PC-9 (cell line): ENCODE measurements at regions not wholly inside any gene's neighbourhood (a gene's known extent, or its start where the extent isn't known, plus 50 kb on each side); places are given as distances from the start of the nearest gene placed in this dataset.

Source experiments
- BruUV-seq: library from RNA; stranded (reverse); fragments of 400-500 nt; replicated peaks from 2 replicates; lab custom pipeline; 2021; lab: Mats Ljungman, UMichigan
- CTCF ChIA-PET: fragments of 300-600 bp; sonication (Branson Sonifier 250); formaldehyde crosslinking; loops from one replicate; lab custom pipeline; 2022; ENCODE audit warnings: antibody characterized with exemption; lab: Charles Lee
- POLR2A ChIA-PET: fragments of 300-600 bp; sonication (Branson Sonifier 250); formaldehyde crosslinking; loops from one replicate; lab custom pipeline; 2022; ENCODE audit warnings: antibody characterized with exemption; ENCODE audit not compliant: unreplicated experiment; lab: Charles Lee
- DNase-seq, 2 experiments: peaks; one replicate each; pipeline versions ENCODE4 v3.0.0 to v3.0.0-alpha.2; 2015 to 2022; ENCODE audit warnings: mixed read lengths in 1 of 2
- H2AFZ ChIP-seq: fragments of 200-600 bp; sonication (generic); 2 replicates; pipeline ENCODE4 v1.8.1; 2017; ENCODE audit warnings: antibody characterized with exemption
- H3F3A ChIP-seq: fragments of 200-600 bp; sonication (generic); 2 replicates; pipeline ENCODE4 v1.8.1; 2017; ENCODE audit warnings: antibody characterized with exemption, mild to moderate bottlenecking, low read depth; ENCODE audit not compliant: insufficient read depth
- H3K27ac ChIP-seq: fragments of 200-600 bp; sonication (generic); 2 replicates; pipeline ENCODE4 v1.6.1; 2016; ENCODE audit warnings: mixed run types
- H3K27me3 ChIP-seq: fragments of 200-600 bp; sonication (generic); 2 replicates; pipeline ENCODE4 v1.6.1; 2016; ENCODE audit warnings: low read depth, mixed run types; ENCODE audit not compliant: insufficient read depth
- H3K36me3 ChIP-seq: fragments of 200-600 bp; sonication (generic); 2 replicates; pipeline ENCODE4 v1.6.1; 2016; ENCODE audit warnings: low read depth, mixed run types
- H3K4me1 ChIP-seq: fragments of 200-600 bp; sonication (generic); replicated peaks from 2 replicates; pipeline ENCODE4 v1.6.1; 2016; ENCODE audit warnings: mixed run types; ENCODE audit not compliant: insufficient read depth
- H3K4me2 ChIP-seq: fragments of 200-600 bp; sonication (generic); 2 replicates; pipeline ENCODE4 v1.6.1; 2017; ENCODE audit warnings: mixed run types
- H3K4me3 ChIP-seq: fragments of 200-600 bp; sonication (generic); 2 replicates; pipeline ENCODE4 v1.6.1; 2016; ENCODE audit warnings: mixed run types
- H3K79me2 ChIP-seq: fragments of 200-600 bp; sonication (generic); 2 replicates; pipeline ENCODE4 v1.6.1; 2017; ENCODE audit warnings: low read depth, mixed run types
- H3K9me2 ChIP-seq: fragments of 200-600 bp; sonication (generic); 2 replicates; pipeline ENCODE4 v1.8.1; 2017; ENCODE audit warnings: mild to moderate bottlenecking; ENCODE audit not compliant: insufficient read depth
- H3K9me3 ChIP-seq: fragments of 200-600 bp; sonication (generic); 2 replicates; pipeline ENCODE4 v1.8.1; 2016; ENCODE audit warnings: low read depth; ENCODE audit not compliant: insufficient read depth
- H4K20me1 ChIP-seq: fragments of 200-600 bp; sonication (generic); 2 replicates; pipeline ENCODE4 v1.8.1; 2017; ENCODE audit not compliant: insufficient read depth
- CTCF ChIP-seq: fragments of 200-600 bp; sonication (generic); conservative IDR thresholded peaks from 2 replicates; pipeline ENCODE4 v1.6.1; 2017; ENCODE audit warnings: mixed run types, antibody characterized with exemption, mild to moderate bottlenecking, moderate library complexity
- EZH2 ChIP-seq: fragments of 200-600 bp; sonication (generic); IDR thresholded peaks from 2 replicates; pipeline ENCODE4 v1.8.0; 2017; ENCODE audit warnings: antibody characterized with exemption, low read depth
- intact Hi-C: fragments of 100-400 bp; cut with micrococcal nuclease; formaldehyde crosslinking; loops from one replicate; pipeline ENCODE4 v1.10.0; 2022; ENCODE audit not compliant: unreplicated experiment

- Histone ChIP-seq H3K4me1 (no peaks in the 10 kb centered on the region), H3F3A (no peaks in the 10 kb centered on the region), H4K20me1 (no peaks in the 10 kb centered on the region), H3K4me2 (no peak overlapping the region), H3K36me3 (no peaks in the 10 kb centered on the region), H3K9me2 (no peaks in the 10 kb centered on the region), H3K79me2 (no peaks in the 10 kb centered on the region), H3K27ac (no peak overlapping the region), H3K27me3 (no peaks in the 10 kb centered on the region), H2AFZ (no peak overlapping the region), H3K9me3 (no peaks in the 10 kb centered on the region), H3K4me3 (no peak overlapping the region)
- BruUV-seq = no TSS peak
- CTCF ChIA-PET = no interaction called here
- POLR2A ChIA-PET = no interaction called here
- DNase-seq = no peak
- no peak for TF ChIP-seq EZH2
- TF ChIP-seq CTCF = no peak
- intact Hi-C loops = loop anchor here (10.0 kb wide), 1 partner anchor 209 kb away; no protein-coding TSS in a partner anchor
These were observed 678.7 kb downstream of the EPHA4 start for GRCh38 chr2:220893411-220893810.

GRCh38 chr2:220894069-220894468 is 678.0 kb downstream of the EPHA4 start:
- H3K36me3 ChIP-seq = no peaks in the 10 kb centered on the region
- no peaks in the 10 kb centered on the region for H3K4me1 ChIP-seq
- no peaks in the 10 kb centered on the region for H3K9me3 ChIP-seq
- no peaks in the 10 kb centered on the region for H3F3A ChIP-seq
- no peaks in the 10 kb centered on the region for H3K27me3 ChIP-seq
- no peak overlapping the region for H3K27ac ChIP-seq
- no peaks in the 10 kb centered on the region for H3K79me2 ChIP-seq
- BruUV-seq = no TSS peak
- no peak for TF ChIP-seq CTCF
- no peak for TF ChIP-seq EZH2
- no peak overlapping the region for H3K4me2 ChIP-seq
- intact Hi-C loops = loop anchor here (10.0 kb wide), 1 partner anchor 209 kb away; no protein-coding TSS in a partner anchor
- H3K9me2 ChIP-seq = no peaks in the 10 kb centered on the region
- no peak for DNase-seq
- ChIA-PET POLR2A (no interaction called here), CTCF (no interaction called here)
- no peak overlapping the region for H2AFZ ChIP-seq
- no peak overlapping the region for H3K4me3 ChIP-seq
- H4K20me1 ChIP-seq = no peaks in the 10 kb centered on the region

GRCh38 chr2:220899492-220899891 is 672.6 kb downstream of the EPHA4 start:
- DNase-seq = no peak
- H4K20me1 ChIP-seq = no peaks in the 10 kb centered on the region
- CTCF ChIA-PET = interaction anchor here (0.6 kb wide), 1 partner anchor 898 kb away, joined by 4 read pairs; no protein-coding TSS in a partner anchor
- H2AFZ ChIP-seq = no peak overlapping the region
- no peak overlapping the region for H3K4me3 ChIP-seq
- intact Hi-C loops = loop anchor here (10.0 kb wide), 1 partner anchor 215 kb away; no protein-coding TSS in a partner anchor
- no peak for TF ChIP-seq EZH2
- no peak for TF ChIP-seq CTCF
- BruUV-seq = no TSS peak
- H3K9me3 ChIP-seq = no peaks in the 10 kb centered on the region
- no peak overlapping the region for H3K4me2 ChIP-seq
- H3K27me3 ChIP-seq = no peaks in the 10 kb centered on the region
- no peaks in the 10 kb centered on the region for H3F3A ChIP-seq
- H3K9me2 ChIP-seq = no peaks in the 10 kb centered on the region
- H3K79me2 ChIP-seq = no peaks in the 10 kb centered on the region
- POLR2A ChIA-PET = no interaction called here
- no peak overlapping the region for H3K27ac ChIP-seq
- no peaks in the 10 kb centered on the region for H3K36me3 ChIP-seq
- H3K4me1 ChIP-seq = no peaks in the 10 kb centered on the region
